Upper lobe of left lung (tissue), 4 donors: ENCODE measurements at regions not wholly inside any gene's neighbourhood (a gene's known extent, or its start where the extent isn't known, plus 50 kb on each side); places are given as distances from the start of the nearest gene placed in this dataset.

Source experiments
- EP300 ChIP-seq, 4 donors: sonication (generic); formaldehyde crosslinking; IDR thresholded peaks; one replicate each; pipeline ENCODE4 v1.5.1; 2017; ENCODE audit warnings: antibody characterized with exemption in 4 of 4, control low read depth in 2 of 4
- POLR2A ChIP-seq, 4 donors: fragments of 450-650 bp; IDR thresholded peaks; one replicate each; pipeline ENCODE4 v1.5.1; 2016 to 2017; ENCODE audit warnings: antibody characterized with exemption in 4 of 4, mild to moderate bottlenecking in 2 of 4
- TF ChIP-seq, protein P1 (sequence below), 6 experiments: fragments of 450-650 bp in 4 of 6; fragments of 200-600 bp in 2 of 6; sonication (generic) in 2 of 6; IDR thresholded peaks; one replicate each; pipeline ENCODE4 v1.5.1; 2016 to 2019; ENCODE audit warnings: antibody characterized with exemption in 6 of 6

DNA sequence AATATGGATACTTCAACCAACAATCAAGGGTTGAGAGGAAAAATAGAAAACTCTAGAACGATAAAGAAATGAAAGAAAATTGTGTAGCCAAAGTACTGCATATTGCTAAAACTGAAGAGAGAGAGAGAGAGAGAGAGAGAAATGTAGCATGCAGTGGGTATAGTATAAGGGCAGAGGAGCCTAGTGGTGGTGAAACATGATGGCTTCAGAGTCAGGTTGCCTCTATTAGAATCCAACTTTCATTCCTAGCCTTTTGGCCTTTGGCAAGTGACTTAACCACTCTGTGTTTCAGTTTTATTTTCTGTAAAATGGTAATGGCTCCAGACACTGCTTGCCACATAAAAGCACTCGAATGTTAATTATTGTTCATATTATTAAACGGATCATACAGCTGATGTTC, 71.2 kb upstream of the NAF1 start:
- TF ChIP-seq, protein P1, sequence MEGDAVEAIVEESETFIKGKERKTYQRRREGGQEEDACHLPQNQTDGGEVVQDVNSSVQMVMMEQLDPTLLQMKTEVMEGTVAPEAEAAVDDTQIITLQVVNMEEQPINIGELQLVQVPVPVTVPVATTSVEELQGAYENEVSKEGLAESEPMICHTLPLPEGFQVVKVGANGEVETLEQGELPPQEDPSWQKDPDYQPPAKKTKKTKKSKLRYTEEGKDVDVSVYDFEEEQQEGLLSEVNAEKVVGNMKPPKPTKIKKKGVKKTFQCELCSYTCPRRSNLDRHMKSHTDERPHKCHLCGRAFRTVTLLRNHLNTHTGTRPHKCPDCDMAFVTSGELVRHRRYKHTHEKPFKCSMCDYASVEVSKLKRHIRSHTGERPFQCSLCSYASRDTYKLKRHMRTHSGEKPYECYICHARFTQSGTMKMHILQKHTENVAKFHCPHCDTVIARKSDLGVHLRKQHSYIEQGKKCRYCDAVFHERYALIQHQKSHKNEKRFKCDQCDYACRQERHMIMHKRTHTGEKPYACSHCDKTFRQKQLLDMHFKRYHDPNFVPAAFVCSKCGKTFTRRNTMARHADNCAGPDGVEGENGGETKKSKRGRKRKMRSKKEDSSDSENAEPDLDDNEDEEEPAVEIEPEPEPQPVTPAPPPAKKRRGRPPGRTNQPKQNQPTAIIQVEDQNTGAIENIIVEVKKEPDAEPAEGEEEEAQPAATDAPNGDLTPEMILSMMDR (IDR thresholded peaks at IDR 0.05), result no peak
- TF ChIP-seq EP300 (IDR thresholded peaks at IDR 0.05) (no peak), POLR2A (IDR thresholded peaks at IDR 0.05) (no peak)
